NCI-H446 treated with DMSO at 0.1 percent for 48 hours (cell line): ENCODE measurements at regions not wholly inside any gene's neighbourhood (a gene's known extent, or its start where the extent isn't known, plus 50 kb on each side); places are given as distances from the start of the nearest gene placed in this dataset.
"Not testable (repeated sequence)": the region's sequence is repeated elsewhere in the genome, so short reads cannot be mapped to it uniquely, and the experiment has no call there.

Experiments used
- DNase-seq: peaks from one replicate; lab custom pipeline; 2025; lab: John Stamatoyannopoulos, UW

- DNase-seq = no peak
These were observed 111.8 kb upstream of the ASB18 start for GRCh38 chr2:236375973-236376476.

GRCh38 chr2:236376566-236377244 lies 112.5 kb upstream of the ASB18 start:
- DNase-seq = no peak

- DNase-seq = no peak
These were observed 115.9 kb upstream of the ASB18 start for GRCh38 chr2:236380051-236380612.

- DNase-seq = not testable (repeated sequence)
These were observed 117.0 kb upstream of the ASB18 start for GRCh38 chr2:236381253-236381652.

GRCh38 chr2:236389284-236390216 lies 125.3 kb upstream of the ASB18 start:
- not testable (repeated sequence) for DNase-seq

GRCh38 chr2:236393101-236393500 lies 128.9 kb upstream of the ASB18 start:
- no peak for DNase-seq

GRCh38 chr2:236393581-236393980 lies 129.4 kb upstream of the ASB18 start:
- no peak for DNase-seq

GRCh38 chr2:236394571-236394970 lies 130.4 kb upstream of the ASB18 start:
- DNase-seq = no peak

- no peak for DNase-seq
These were observed 130.9 kb upstream of the ASB18 start for GRCh38 chr2:236395067-236395466.

- no peak for DNase-seq
These were observed 132.7 kb upstream of the ASB18 start for GRCh38 chr2:236396818-236397350.

- DNase-seq = no peak
These were observed 133.5 kb upstream of the ASB18 start for GRCh38 chr2:236397681-236398080.

- DNase-seq = no peak
These were observed 135.2 kb upstream of the ASB18 start for GRCh38 chr2:236399409-236399808.

GRCh38 chr2:236400046-236400574 lies 135.9 kb upstream of the ASB18 start:
- no peak for DNase-seq

GRCh38 chr2:236400594-236401360 lies 136.6 kb upstream of the ASB18 start:
- DNase-seq = no peak

- DNase-seq = no peak
These were observed 138.0 kb upstream of the ASB18 start for GRCh38 chr2:236402033-236402790.

- no peak for DNase-seq
These were observed 138.9 kb upstream of the ASB18 start for GRCh38 chr2:236403125-236403524.

GRCh38 chr2:236403811-236404210 lies 139.6 kb upstream of the ASB18 start:
- DNase-seq = no peak

- DNase-seq = no peak
These were observed 140.1 kb upstream of the ASB18 start for GRCh38 chr2:236404346-236404745.

GRCh38 chr2:236405357-236405756 lies 141.2 kb upstream of the ASB18 start:
- DNase-seq = no peak

- DNase-seq = no peak
These were observed 143.9 kb upstream of the ASB18 start for GRCh38 chr2:236408090-236408489.

GRCh38 chr2:236408786-236409185 lies 144.6 kb upstream of the ASB18 start:
- DNase-seq = no peak
